ENCODE measurements at regions not wholly inside any gene's neighbourhood (a gene's known extent, or its start where the extent isn't known, plus 50 kb on each side); places are given as distances from the start of the nearest gene placed in this dataset.

- Histone ChIP-seq H3K27ac (ENCODE audit: low read depth, low read length) (no peak overlapping the region), H3K36me3 (ENCODE audit: control insufficient read depth in 3 of 3, insufficient read depth in 3 of 3, low read length in 3 of 3) (no peaks in the 10 kb centered on the region), H3K4me3 (ENCODE audit: low read length in 3 of 3) (no peak overlapping the region), H3K4me1 (ENCODE audit: control insufficient read depth in 3 of 3, insufficient read depth in 3 of 3, low read length in 3 of 3) (no peaks in the 10 kb centered on the region), H3K9ac (ENCODE audit: low read depth in 1 of 3, low read length in 3 of 3) (no peak overlapping the region), H3K9me3 (ENCODE audit: control insufficient read depth in 3 of 3, low read length in 3 of 3) (no peaks in the 10 kb centered on the region), H3K27me3 (ENCODE audit: control insufficient read depth in 3 of 3, insufficient read depth in 3 of 3, low read length in 3 of 3) (no peaks in the 10 kb centered on the region)
Observed at GRCh38 chr9:29701559-29701958, 2128.3 kb upstream of the C9orf72 start.

DNA sequence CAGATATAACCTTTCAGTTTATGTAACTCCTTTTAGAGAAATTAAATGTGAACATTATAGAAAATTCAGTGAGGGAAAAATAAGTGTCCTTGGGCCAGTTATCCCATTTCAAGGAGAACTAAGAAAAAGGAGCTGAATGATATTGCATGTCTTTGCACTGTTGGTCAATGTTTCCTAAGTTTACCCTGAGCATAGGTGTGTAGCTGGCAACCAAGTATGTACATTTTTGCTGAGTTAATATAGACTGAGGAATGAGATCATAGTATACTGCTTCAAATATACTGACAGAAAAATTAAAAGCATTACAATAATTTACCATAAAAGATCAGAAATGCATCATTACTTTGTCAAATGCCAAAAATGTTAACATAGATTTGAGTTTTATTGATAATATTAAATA, 2128.7 kb upstream of the C9orf72 start:
- no peak overlapping the region for H3K4me3 ChIP-seq (ENCODE audit: low read length in 3 of 3)
- H3K4me1 ChIP-seq (ENCODE audit: control insufficient read depth in 3 of 3, insufficient read depth in 3 of 3, low read length in 3 of 3): no peaks in the 10 kb centered on the region
- no peak overlapping the region for H3K27ac ChIP-seq (ENCODE audit: low read depth, low read length)
- H3K9me3 ChIP-seq (ENCODE audit: control insufficient read depth in 3 of 3, low read length in 3 of 3): no peaks in the 10 kb centered on the region
- H3K36me3 ChIP-seq (ENCODE audit: control insufficient read depth in 3 of 3, insufficient read depth in 3 of 3, low read length in 3 of 3): no peaks in the 10 kb centered on the region
- H3K27me3 ChIP-seq (ENCODE audit: control insufficient read depth in 3 of 3, insufficient read depth in 3 of 3, low read length in 3 of 3): no peaks in the 10 kb centered on the region
- H3K9ac ChIP-seq (ENCODE audit: low read depth in 1 of 3, low read length in 3 of 3): no peak overlapping the region

DNA sequence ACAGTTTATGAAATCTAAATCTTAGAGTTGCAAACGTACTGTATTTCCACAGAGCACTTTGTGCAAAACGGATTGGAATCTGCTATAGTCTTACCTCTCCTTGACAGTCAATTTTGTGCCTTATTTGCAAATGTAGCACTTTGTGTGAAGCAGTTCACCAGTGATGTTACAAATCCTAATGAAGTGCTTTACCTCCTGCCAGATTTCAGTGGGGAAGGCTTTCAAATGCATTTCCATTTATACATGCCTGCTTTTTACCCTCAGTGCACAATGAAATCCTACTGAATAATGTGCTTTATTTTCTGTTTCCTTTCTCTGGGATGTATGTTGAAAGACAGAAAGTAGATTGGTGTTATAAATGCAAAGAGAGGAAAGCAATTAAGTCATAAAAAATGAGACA, 2141.6 kb upstream of the C9orf72 start:
- H3K4me1 ChIP-seq (ENCODE audit: control insufficient read depth in 3 of 3, insufficient read depth in 3 of 3, low read length in 3 of 3): no peaks in the 10 kb centered on the region
- H3K36me3 ChIP-seq (ENCODE audit: control insufficient read depth in 3 of 3, insufficient read depth in 3 of 3, low read length in 3 of 3): no peaks in the 10 kb centered on the region
- H3K9me3 ChIP-seq (ENCODE audit: control insufficient read depth in 3 of 3, low read length in 3 of 3): no peaks in the 10 kb centered on the region
- no peak overlapping the region for H3K27ac ChIP-seq (ENCODE audit: low read depth, low read length)
- no peaks in the 10 kb centered on the region for H3K27me3 ChIP-seq (ENCODE audit: control insufficient read depth in 3 of 3, insufficient read depth in 3 of 3, low read length in 3 of 3)
- no peak overlapping the region for H3K9ac ChIP-seq (ENCODE audit: low read depth in 1 of 3, low read length in 3 of 3)
- no peak overlapping the region for H3K4me3 ChIP-seq (ENCODE audit: low read length in 3 of 3)

DNA sequence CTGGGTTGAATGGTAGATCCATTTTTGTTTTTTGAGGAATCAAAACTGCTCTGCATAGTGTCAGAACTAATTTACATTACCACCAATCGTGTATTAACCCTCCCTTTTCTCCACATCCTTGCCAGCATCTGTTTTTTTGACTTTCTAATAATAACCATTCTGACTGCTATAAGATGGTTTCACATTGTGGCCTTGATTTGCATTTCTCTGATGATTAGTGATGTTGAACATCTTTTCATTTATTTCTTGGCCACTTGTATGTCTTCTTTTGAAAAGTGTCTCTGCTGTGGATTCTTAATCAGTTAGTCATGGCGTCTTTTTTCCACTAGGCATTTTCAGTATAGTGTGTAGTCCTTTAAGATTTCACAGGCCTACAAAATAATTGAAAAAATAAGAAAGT, 2144.3 kb upstream of the C9orf72 start:
- Histone ChIP-seq H3K27ac (ENCODE audit: low read depth, low read length) (no peak overlapping the region), H3K36me3 (ENCODE audit: control insufficient read depth in 3 of 3, insufficient read depth in 3 of 3, low read length in 3 of 3) (no peaks in the 10 kb centered on the region), H3K9me3 (ENCODE audit: control insufficient read depth in 3 of 3, low read length in 3 of 3) (no peaks in the 10 kb centered on the region), H3K27me3 (ENCODE audit: control insufficient read depth in 3 of 3, insufficient read depth in 3 of 3, low read length in 3 of 3) (no peaks in the 10 kb centered on the region), H3K9ac (ENCODE audit: low read depth in 1 of 3, low read length in 3 of 3) (no peak overlapping the region), H3K4me3 (ENCODE audit: low read length in 3 of 3) (no peak overlapping the region), H3K4me1 (ENCODE audit: control insufficient read depth in 3 of 3, insufficient read depth in 3 of 3, low read length in 3 of 3) (no peaks in the 10 kb centered on the region)

- H3K36me3 ChIP-seq (ENCODE audit: control insufficient read depth in 3 of 3, insufficient read depth in 3 of 3, low read length in 3 of 3): no peaks in the 10 kb centered on the region
- H3K9me3 ChIP-seq (ENCODE audit: control insufficient read depth in 3 of 3, low read length in 3 of 3): no peaks in the 10 kb centered on the region
- H3K4me3 ChIP-seq (ENCODE audit: low read length in 3 of 3): no peak overlapping the region
- H3K4me1 ChIP-seq (ENCODE audit: control insufficient read depth in 3 of 3, insufficient read depth in 3 of 3, low read length in 3 of 3): no peaks in the 10 kb centered on the region
- no peak overlapping the region for H3K27ac ChIP-seq (ENCODE audit: low read depth, low read length)
- no peaks in the 10 kb centered on the region for H3K27me3 ChIP-seq (ENCODE audit: control insufficient read depth in 3 of 3, insufficient read depth in 3 of 3, low read length in 3 of 3)
- no peak overlapping the region for H3K9ac ChIP-seq (ENCODE audit: low read depth in 1 of 3, low read length in 3 of 3)
Observed at GRCh38 chr9:29730163-29730562, 2156.9 kb upstream of the C9orf72 start.

- Histone ChIP-seq H3K9me3 (ENCODE audit: control insufficient read depth in 3 of 3, low read length in 3 of 3) (no peaks in the 10 kb centered on the region), H3K36me3 (ENCODE audit: control insufficient read depth in 3 of 3, insufficient read depth in 3 of 3, low read length in 3 of 3) (no peaks in the 10 kb centered on the region), H3K4me3 (ENCODE audit: low read length in 3 of 3) (no peak overlapping the region), H3K27ac (ENCODE audit: low read depth, low read length) (no peak overlapping the region), H3K27me3 (ENCODE audit: control insufficient read depth in 3 of 3, insufficient read depth in 3 of 3, low read length in 3 of 3) (no peaks in the 10 kb centered on the region), H3K4me1 (ENCODE audit: control insufficient read depth in 3 of 3, insufficient read depth in 3 of 3, low read length in 3 of 3) (no peaks in the 10 kb centered on the region), H3K9ac (ENCODE audit: low read depth in 1 of 3, low read length in 3 of 3) (no peak overlapping the region)
Observed at GRCh38 chr9:29740518-29740917, 2167.2 kb upstream of the C9orf72 start.

GRCh38 chr9:29741169-29741568, 2167.9 kb upstream of the C9orf72 start:
- Histone ChIP-seq H3K4me3 (ENCODE audit: low read length in 3 of 3) (no peak overlapping the region), H3K27me3 (ENCODE audit: control insufficient read depth in 3 of 3, insufficient read depth in 3 of 3, low read length in 3 of 3) (no peaks in the 10 kb centered on the region), H3K36me3 (ENCODE audit: control insufficient read depth in 3 of 3, insufficient read depth in 3 of 3, low read length in 3 of 3) (no peaks in the 10 kb centered on the region), H3K4me1 (ENCODE audit: control insufficient read depth in 3 of 3, insufficient read depth in 3 of 3, low read length in 3 of 3) (no peaks in the 10 kb centered on the region), H3K9me3 (ENCODE audit: control insufficient read depth in 3 of 3, low read length in 3 of 3) (no peaks in the 10 kb centered on the region), H3K9ac (ENCODE audit: low read depth in 1 of 3, low read length in 3 of 3) (no peak overlapping the region), H3K27ac (ENCODE audit: low read depth, low read length) (no peak overlapping the region)

- H3K4me1 ChIP-seq (ENCODE audit: control insufficient read depth in 3 of 3, insufficient read depth in 3 of 3, low read length in 3 of 3): no peaks in the 10 kb centered on the region
- no peaks in the 10 kb centered on the region for H3K27me3 ChIP-seq (ENCODE audit: control insufficient read depth in 3 of 3, insufficient read depth in 3 of 3, low read length in 3 of 3)
- H3K36me3 ChIP-seq (ENCODE audit: control insufficient read depth in 3 of 3, insufficient read depth in 3 of 3, low read length in 3 of 3): no peaks in the 10 kb centered on the region
- no peak overlapping the region for H3K27ac ChIP-seq (ENCODE audit: low read depth, low read length)
- no peaks in the 10 kb centered on the region for H3K9me3 ChIP-seq (ENCODE audit: control insufficient read depth in 3 of 3, low read length in 3 of 3)
- no peak overlapping the region for H3K9ac ChIP-seq (ENCODE audit: low read depth in 1 of 3, low read length in 3 of 3)
- H3K4me3 ChIP-seq (ENCODE audit: low read length in 3 of 3): no peak overlapping the region
Observed at GRCh38 chr9:29750062-29750461, 2176.8 kb upstream of the C9orf72 start.

GRCh38 chr9:29751226-29751625, 2177.9 kb upstream of the C9orf72 start:
- no peaks in the 10 kb centered on the region for H3K9me3 ChIP-seq (ENCODE audit: control insufficient read depth in 3 of 3, low read length in 3 of 3)
- H3K4me3 ChIP-seq (ENCODE audit: low read length in 3 of 3): no peak overlapping the region
- no peaks in the 10 kb centered on the region for H3K27me3 ChIP-seq (ENCODE audit: control insufficient read depth in 3 of 3, insufficient read depth in 3 of 3, low read length in 3 of 3)
- no peak overlapping the region for H3K9ac ChIP-seq (ENCODE audit: low read depth in 1 of 3, low read length in 3 of 3)
- no peaks in the 10 kb centered on the region for H3K36me3 ChIP-seq (ENCODE audit: control insufficient read depth in 3 of 3, insufficient read depth in 3 of 3, low read length in 3 of 3)
- no peaks in the 10 kb centered on the region for H3K4me1 ChIP-seq (ENCODE audit: control insufficient read depth in 3 of 3, insufficient read depth in 3 of 3, low read length in 3 of 3)
- no peak overlapping the region for H3K27ac ChIP-seq (ENCODE audit: low read depth, low read length)

DNA sequence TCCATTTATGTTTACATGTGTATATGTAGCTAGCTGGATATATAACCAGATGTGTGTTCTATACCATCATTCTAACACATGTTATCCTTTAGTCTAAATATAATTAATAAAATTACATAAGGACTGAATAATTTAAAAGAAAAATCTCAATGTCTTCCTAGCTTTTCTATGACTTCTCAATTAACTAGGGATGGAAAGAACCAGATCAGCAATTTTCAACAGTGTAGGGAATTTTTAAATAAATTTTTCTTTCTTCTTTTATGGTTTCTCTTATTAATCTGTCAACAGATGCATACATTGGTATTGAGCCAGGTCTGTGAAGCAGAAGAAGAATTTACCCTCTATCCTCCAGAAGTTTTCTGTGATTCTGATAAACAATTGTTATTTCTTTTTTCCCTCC, 2180.4 kb upstream of the C9orf72 start:
- Histone ChIP-seq H3K27me3 (ENCODE audit: control insufficient read depth in 3 of 3, insufficient read depth in 3 of 3, low read length in 3 of 3) (no peaks in the 10 kb centered on the region), H3K4me3 (ENCODE audit: low read length in 3 of 3) (no peak overlapping the region), H3K4me1 (ENCODE audit: control insufficient read depth in 3 of 3, insufficient read depth in 3 of 3, low read length in 3 of 3) (no peaks in the 10 kb centered on the region), H3K36me3 (ENCODE audit: control insufficient read depth in 3 of 3, insufficient read depth in 3 of 3, low read length in 3 of 3) (no peaks in the 10 kb centered on the region), H3K9me3 (ENCODE audit: control insufficient read depth in 3 of 3, low read length in 3 of 3) (no peaks in the 10 kb centered on the region), H3K9ac (ENCODE audit: low read depth in 1 of 3, low read length in 3 of 3) (no peak overlapping the region), H3K27ac (ENCODE audit: low read depth, low read length) (no peak overlapping the region)

- no peaks in the 10 kb centered on the region for H3K36me3 ChIP-seq (ENCODE audit: control insufficient read depth in 3 of 3, insufficient read depth in 3 of 3, low read length in 3 of 3)
- no peaks in the 10 kb centered on the region for H3K9me3 ChIP-seq (ENCODE audit: control insufficient read depth in 3 of 3, low read length in 3 of 3)
- no peak overlapping the region for H3K27ac ChIP-seq (ENCODE audit: low read depth, low read length)
- no peaks in the 10 kb centered on the region for H3K4me1 ChIP-seq (ENCODE audit: control insufficient read depth in 3 of 3, insufficient read depth in 3 of 3, low read length in 3 of 3)
- H3K27me3 ChIP-seq (ENCODE audit: control insufficient read depth in 3 of 3, insufficient read depth in 3 of 3, low read length in 3 of 3): no peaks in the 10 kb centered on the region
- no peak overlapping the region for H3K9ac ChIP-seq (ENCODE audit: low read depth in 1 of 3, low read length in 3 of 3)
- no peak overlapping the region for H3K4me3 ChIP-seq (ENCODE audit: low read length in 3 of 3)
Observed at GRCh38 chr9:29769019-29769418, 2195.7 kb upstream of the C9orf72 start.

All from skeletal muscle tissue (tissue), 3 donors.